Kidney epithelial cell (primary cell): ENCODE measurements at regions not wholly inside any gene's neighbourhood (a gene's known extent, or its start where the extent isn't known, plus 50 kb on each side); places are given as distances from the start of the nearest gene placed in this dataset.

Experiments
- DNase-seq: peaks from one replicate; pipeline ENCODE4 v3.0.0-alpha.2; 2010; ENCODE audit warnings: low read depth
- H3K27me3 ChIP-seq: 2 replicates; pipeline ENCODE4 v1.6.0; 2011; ENCODE audit warnings: low read length; ENCODE audit not compliant: control insufficient read depth, insufficient read depth
- H3K36me3 ChIP-seq: 2 replicates; pipeline ENCODE4 v1.5.1; 2011; ENCODE audit warnings: low read length; ENCODE audit not compliant: control insufficient read depth, insufficient read depth
- H3K4me3 ChIP-seq: 2 replicates; pipeline ENCODE4 v1.5.1; 2011; ENCODE audit warnings: low read depth, mild to moderate bottlenecking, control low read depth, low read length
- TF ChIP-seq, protein P1 (sequence below): IDR thresholded peaks from 2 replicates; pipeline ENCODE4 v1.5.1; 2011; ENCODE audit warnings: mild to moderate bottlenecking, moderate library complexity, low read length, control low read depth, inconsistent platforms; ENCODE audit not compliant: insufficient read depth, poor library complexity, severe bottlenecking

DNA sequence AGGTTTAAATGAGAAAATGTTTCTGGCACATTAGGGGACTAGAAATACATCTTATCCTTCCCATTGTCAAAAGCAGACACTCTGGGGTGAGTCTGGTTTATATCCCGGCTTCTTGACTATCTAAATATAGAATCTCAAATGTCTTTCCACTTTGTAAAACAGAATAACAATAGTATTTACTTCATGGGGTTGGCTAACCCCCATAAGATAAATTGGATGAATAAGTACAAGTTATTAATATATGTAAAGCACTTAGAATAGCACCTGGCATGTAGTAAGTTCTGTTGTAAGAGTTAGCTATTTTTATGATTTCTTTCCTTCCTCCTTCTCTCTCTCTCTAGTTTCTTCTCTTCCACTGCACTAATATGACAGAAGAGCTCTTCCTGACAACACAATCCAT is 499.1 kb downstream of the INSC start:
- Histone ChIP-seq H3K4me3 (no peak overlapping the region), H3K36me3 (no peaks in the 10 kb centered on the region), H3K27me3 (no peaks in the 10 kb centered on the region)
- TF ChIP-seq, protein P1, sequence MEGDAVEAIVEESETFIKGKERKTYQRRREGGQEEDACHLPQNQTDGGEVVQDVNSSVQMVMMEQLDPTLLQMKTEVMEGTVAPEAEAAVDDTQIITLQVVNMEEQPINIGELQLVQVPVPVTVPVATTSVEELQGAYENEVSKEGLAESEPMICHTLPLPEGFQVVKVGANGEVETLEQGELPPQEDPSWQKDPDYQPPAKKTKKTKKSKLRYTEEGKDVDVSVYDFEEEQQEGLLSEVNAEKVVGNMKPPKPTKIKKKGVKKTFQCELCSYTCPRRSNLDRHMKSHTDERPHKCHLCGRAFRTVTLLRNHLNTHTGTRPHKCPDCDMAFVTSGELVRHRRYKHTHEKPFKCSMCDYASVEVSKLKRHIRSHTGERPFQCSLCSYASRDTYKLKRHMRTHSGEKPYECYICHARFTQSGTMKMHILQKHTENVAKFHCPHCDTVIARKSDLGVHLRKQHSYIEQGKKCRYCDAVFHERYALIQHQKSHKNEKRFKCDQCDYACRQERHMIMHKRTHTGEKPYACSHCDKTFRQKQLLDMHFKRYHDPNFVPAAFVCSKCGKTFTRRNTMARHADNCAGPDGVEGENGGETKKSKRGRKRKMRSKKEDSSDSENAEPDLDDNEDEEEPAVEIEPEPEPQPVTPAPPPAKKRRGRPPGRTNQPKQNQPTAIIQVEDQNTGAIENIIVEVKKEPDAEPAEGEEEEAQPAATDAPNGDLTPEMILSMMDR, result no peak
- no peak for DNase-seq

DNA sequence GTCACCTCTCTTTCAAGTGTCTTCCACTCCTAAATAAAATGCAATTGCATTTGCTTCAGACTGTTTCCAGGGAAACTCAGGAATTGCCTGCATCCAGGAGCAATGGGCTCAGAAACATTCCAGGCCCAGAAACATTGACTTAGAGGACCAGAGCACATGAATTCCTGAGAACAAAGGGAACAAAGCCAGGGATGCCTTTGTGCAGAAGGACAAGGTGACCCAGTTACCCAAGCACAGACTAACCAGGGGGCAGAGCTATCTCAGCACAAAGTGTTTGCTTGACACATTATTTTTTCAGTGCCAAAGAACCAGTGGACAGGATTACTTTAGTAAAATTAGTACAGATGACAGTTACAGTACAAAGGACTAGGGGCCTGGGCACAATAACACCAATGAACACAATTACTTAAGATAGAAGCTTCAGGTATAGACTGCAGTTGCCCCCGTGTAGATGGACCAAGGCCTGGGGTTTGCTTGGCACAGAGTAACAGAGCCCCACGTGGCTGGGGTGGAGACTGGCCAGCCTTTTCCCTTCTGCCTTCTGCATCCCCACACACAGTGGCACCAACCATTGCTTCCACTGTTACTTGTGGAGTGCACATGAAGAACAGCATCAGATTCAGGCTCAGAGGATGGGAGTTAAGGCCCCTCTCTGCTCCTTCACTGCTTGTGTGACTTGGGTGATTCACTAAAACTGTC is 500.8 kb downstream of the INSC start:
- no peak for DNase-seq
- TF ChIP-seq, protein P1, result no peak

DNA sequence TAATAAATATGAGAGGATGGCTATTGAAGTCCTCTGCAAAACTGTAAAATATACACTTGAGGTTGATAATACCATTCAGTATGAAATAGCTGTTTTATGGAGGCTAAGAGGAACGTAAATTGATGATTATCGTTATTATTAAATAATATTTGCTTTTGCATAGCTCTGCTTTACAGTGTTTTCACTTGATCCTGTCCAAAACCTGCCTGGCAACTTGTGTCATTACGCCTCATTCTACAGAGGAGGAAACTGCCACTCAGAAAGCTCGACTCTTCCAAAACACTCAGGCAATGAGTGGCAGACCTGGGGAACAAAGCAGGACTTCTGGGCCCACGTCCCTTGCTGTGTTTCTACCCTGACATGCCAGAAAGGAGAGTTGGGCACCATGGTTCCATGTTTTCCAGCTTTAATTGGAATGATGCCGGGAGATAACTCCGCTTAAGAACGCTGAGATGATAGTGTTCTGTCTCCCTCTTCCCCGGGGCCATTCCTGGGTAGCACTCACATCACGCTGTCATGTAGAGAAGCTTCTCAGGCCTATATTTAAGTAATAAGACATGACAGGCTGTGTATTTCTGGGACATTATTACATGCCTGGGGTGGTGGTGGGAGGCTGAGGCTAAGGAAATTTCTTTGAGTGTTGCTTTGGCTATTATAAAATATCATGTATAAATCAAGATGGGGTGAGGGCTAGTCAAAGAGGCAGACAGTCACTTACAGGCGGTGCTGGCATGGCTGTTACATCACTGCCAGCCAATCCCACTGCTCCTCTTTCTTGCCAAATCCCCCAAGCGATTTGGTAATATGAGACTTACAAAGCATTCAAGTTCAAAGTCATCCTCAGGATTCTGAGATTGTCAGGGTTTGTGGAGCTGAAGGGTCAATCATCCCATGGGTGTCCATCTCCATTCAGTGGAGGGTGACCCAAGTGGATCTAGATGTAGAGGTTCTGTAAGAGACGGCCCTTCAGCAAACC is 501.7 kb downstream of the INSC start:
- no peak for DNase-seq
- Histone ChIP-seq H3K27me3 (no peaks in the 10 kb centered on the region), H3K36me3 (no peaks in the 10 kb centered on the region), H3K4me3 (no peak overlapping the region)
- TF ChIP-seq, protein P1, result no peak

More for the DNA sequence above, 500.8 kb downstream of the INSC start:
- Histone ChIP-seq H3K27me3 (no peaks in the 10 kb centered on the region), H3K4me3 (no peak overlapping the region), H3K36me3 (no peaks in the 10 kb centered on the region)

DNA sequence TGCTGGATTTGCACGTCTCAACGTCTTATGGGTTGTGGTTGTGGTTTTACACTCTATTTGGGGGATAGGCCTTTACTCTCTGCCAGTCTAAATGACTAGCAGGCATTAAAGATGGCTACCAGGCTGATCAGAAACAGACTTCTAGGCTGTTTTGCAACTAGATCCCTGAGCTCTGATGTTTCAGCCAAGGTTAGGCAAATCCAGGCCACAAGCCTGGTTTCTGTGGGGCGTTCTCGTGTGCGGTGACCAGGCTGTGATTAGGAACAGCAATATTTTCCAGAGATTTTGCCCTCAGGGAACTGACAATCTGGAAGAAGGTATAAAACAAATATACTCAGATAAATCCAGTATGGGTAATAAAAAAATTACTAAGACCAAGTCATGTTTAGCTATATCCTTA is 502.4 kb downstream of the INSC start:
- H3K36me3 ChIP-seq, result no peaks in the 10 kb centered on the region
- H3K4me3 ChIP-seq, result no peak overlapping the region
- no peak for DNase-seq
- H3K27me3 ChIP-seq, result no peaks in the 10 kb centered on the region
- TF ChIP-seq, protein P1, result no peak

DNA sequence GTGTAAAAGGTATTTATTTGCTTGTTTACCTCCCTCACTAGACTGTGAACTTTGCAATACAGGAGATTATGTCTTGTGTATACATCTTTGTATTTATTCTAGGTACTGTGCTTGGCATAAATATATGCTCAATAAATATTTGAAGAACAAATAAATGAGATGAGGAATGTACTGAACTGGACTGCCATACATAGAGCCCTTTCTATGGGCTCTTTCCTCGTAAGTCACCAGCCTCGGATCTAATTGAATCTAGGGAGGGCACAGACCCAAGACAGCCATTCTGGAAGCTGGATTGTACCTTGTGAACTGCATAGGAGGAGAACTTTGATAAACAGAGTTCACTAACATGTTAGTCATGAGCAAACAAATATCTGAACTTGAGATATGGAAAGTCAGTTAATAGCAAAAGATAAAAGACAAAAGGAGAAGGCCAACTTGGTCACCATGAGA is 503.9 kb downstream of the INSC start:
- Histone ChIP-seq H3K4me3 (no peak overlapping the region), H3K36me3 (no peaks in the 10 kb centered on the region), H3K27me3 (no peaks in the 10 kb centered on the region)
- no peak for DNase-seq
- TF ChIP-seq, protein P1, result no peak
